ENCODE measurements at regions not wholly inside any gene's neighbourhood (a gene's known extent, or its start where the extent isn't known, plus 50 kb on each side); places are given as distances from the start of the nearest gene placed in this dataset.

- TF ChIP-seq, protein P1, sequence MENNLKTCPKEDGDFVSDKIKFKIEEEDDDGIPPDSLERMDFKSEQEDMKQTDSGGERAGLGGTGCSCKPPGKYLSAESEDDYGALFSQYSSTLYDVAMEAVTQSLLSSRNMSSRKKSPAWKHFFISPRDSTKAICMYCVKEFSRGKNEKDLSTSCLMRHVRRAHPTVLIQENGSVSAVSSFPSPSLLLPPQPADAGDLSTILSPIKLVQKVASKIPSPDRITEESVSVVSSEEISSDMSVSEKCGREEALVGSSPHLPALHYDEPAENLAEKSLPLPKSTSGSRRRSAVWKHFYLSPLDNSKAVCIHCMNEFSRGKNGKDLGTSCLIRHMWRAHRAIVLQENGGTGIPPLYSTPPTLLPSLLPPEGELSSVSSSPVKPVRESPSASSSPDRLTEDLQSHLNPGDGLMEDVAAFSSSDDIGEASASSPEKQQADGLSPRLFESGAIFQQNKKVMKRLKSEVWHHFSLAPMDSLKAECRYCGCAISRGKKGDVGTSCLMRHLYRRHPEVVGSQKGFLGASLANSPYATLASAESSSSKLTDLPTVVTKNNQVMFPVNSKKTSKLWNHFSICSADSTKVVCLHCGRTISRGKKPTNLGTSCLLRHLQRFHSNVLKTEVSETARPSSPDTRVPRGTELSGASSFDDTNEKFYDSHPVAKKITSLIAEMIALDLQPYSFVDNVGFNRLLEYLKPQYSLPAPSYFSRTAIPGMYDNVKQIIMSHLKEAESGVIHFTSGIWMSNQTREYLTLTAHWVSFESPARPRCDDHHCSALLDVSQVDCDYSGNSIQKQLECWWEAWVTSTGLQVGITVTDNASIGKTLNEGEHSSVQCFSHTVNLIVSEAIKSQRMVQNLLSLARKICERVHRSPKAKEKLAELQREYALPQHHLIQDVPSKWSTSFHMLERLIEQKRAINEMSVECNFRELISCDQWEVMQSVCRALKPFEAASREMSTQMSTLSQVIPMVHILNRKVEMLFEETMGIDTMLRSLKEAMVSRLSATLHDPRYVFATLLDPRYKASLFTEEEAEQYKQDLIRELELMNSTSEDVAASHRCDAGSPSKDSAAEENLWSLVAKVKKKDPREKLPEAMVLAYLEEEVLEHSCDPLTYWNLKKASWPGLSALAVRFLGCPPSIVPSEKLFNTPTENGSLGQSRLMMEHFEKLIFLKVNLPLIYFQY (CRISPR knock-in tag; IDR thresholded peaks at IDR 0.05; ENCODE audit: borderline replicate concordance), result peak; percentile 15; the same call in 1 of the 2 replicates
- TF ChIP-seq, protein P2, sequence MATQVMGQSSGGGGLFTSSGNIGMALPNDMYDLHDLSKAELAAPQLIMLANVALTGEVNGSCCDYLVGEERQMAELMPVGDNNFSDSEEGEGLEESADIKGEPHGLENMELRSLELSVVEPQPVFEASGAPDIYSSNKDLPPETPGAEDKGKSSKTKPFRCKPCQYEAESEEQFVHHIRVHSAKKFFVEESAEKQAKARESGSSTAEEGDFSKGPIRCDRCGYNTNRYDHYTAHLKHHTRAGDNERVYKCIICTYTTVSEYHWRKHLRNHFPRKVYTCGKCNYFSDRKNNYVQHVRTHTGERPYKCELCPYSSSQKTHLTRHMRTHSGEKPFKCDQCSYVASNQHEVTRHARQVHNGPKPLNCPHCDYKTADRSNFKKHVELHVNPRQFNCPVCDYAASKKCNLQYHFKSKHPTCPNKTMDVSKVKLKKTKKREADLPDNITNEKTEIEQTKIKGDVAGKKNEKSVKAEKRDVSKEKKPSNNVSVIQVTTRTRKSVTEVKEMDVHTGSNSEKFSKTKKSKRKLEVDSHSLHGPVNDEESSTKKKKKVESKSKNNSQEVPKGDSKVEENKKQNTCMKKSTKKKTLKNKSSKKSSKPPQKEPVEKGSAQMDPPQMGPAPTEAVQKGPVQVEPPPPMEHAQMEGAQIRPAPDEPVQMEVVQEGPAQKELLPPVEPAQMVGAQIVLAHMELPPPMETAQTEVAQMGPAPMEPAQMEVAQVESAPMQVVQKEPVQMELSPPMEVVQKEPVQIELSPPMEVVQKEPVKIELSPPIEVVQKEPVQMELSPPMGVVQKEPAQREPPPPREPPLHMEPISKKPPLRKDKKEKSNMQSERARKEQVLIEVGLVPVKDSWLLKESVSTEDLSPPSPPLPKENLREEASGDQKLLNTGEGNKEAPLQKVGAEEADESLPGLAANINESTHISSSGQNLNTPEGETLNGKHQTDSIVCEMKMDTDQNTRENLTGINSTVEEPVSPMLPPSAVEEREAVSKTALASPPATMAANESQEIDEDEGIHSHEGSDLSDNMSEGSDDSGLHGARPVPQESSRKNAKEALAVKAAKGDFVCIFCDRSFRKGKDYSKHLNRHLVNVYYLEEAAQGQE (IDR thresholded peaks at IDR 0.05; ENCODE audit: borderline replicate concordance in 1 of 2, low read depth in 1 of 2, low read length in 2 of 2), result 0 out of 4 replicates have a peak, but pooled peaks of 1 of the 2 experiments have one; percentile 39
- TF ChIP-seq KDM3A (CRISPR knock-in tag; IDR thresholded peaks at IDR 0.05; ENCODE audit: low read depth) (0 out of 2 replicates have a peak, but pooled peaks have one; percentile 15), HIC2 (CRISPR knock-in tag; IDR thresholded peaks at IDR 0.05; ENCODE audit: low read depth) (no peak), STAT6 (CRISPR knock-in tag; IDR thresholded peaks at IDR 0.05; ENCODE audit: borderline replicate concordance) (peak; percentile 94), FOSL1 (CRISPR knock-in tag; IDR thresholded peaks at IDR 0.05; ENCODE audit: borderline replicate concordance) (0 out of 2 replicates have a peak, but pooled peaks have one; percentile 11), PHF5A (CRISPR knock-in tag; IDR thresholded peaks at IDR 0.05; ENCODE audit: low read depth, unreplicated experiment) (peak; percentile 44), HNF1B (CRISPR knock-in tag; IDR thresholded peaks at IDR 0.05) (peak; percentile 98)
- TF ChIP-seq, protein P3, sequence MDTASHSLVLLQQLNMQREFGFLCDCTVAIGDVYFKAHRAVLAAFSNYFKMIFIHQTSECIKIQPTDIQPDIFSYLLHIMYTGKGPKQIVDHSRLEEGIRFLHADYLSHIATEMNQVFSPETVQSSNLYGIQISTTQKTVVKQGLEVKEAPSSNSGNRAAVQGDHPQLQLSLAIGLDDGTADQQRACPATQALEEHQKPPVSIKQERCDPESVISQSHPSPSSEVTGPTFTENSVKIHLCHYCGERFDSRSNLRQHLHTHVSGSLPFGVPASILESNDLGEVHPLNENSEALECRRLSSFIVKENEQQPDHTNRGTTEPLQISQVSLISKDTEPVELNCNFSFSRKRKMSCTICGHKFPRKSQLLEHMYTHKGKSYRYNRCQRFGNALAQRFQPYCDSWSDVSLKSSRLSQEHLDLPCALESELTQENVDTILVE (CRISPR knock-in tag; IDR thresholded peaks at IDR 0.05), result peak; percentile 43
Observed at GRCh38 chr2:48219555-48220436, 94.7 kb upstream of the FOXN2 start (continued).
